ENCODE measurements at regions not wholly inside any gene's neighbourhood (a gene's known extent, or its start where the extent isn't known, plus 50 kb on each side); places are given as distances from the start of the nearest gene placed in this dataset.
"Not testable (repeated sequence)": the region's sequence is repeated elsewhere in the genome, so short reads cannot be mapped to it uniquely, and the experiment has no call there.

- DNase-seq = peak; percentile 8
Observed at GRCh38 chr5:114789773-114790402, 379.8 kb downstream of the TRIM36 start.

DNA sequence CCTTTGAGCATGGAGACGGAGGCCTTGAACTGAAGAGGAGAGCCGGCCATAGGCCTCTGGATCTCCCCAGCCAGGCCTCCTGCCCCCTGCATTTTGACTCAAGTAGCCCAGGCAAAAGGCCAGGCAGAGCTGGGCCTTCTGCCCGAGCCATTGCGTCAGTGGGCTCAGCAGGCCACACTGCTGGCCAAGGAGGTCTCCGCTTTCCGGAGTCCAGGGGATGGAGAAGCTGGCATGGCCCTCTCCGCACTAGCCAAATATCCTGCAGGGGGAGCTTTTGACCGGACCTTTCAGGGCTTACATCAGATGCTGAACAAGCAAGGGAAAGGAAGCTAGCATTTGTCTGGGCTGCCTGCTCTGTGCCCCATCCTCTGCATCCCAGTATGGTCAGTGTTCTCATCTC, 386.8 kb downstream of the TRIM36 start:
- no peak for DNase-seq

DNA sequence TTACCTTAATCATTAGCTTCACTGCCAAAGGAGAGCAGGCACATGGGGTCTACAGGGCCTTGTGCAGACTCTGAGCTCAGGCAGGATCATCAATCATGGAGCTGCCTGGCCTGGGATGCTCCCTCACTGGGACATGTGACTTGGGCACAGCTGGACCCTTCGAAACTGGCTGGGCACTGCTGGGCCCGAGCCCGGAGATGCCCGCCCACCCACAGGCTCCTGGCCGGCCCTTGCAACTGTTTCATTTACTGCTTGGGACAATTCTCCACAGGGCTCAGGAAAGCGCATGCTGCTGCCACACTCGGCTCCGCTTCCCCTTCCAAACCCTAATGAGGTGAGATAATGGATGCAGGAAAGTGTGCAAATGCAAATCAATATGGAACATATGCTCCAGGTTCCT, 387.5 kb downstream of the TRIM36 start:
- DNase-seq = no peak

GRCh38 chr5:114780290-114780689, 389.4 kb downstream of the TRIM36 start:
- no peak for DNase-seq

- no peak for DNase-seq
Observed at GRCh38 chr5:114744406-114744805, 382.5 kb downstream of the KCNN2 start.

DNA sequence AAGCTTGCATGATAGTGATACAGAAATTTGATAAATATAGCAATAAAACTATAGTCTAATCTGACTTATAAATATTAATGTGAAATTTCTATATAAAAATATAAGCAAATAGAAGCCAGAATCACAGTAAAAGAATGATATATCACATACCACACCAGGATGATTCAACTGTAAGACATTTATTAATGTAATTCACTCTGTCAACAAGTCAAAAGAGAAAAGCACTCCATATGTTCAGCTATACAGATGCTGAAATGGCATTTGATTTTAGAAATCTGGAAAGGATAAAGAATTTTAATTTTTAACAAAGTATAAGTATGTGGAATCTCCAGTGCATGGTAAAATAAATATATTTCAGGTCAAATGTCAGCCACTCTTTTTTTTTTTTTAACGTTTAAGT, 372.4 kb downstream of the KCNN2 start:
- DNase-seq = no peak

- DNase-seq = no peak
Observed at GRCh38 chr5:114729986-114730385, 368.1 kb downstream of the KCNN2 start.

GRCh38 chr5:114727358-114727757, 365.5 kb downstream of the KCNN2 start:
- DNase-seq = no peak

DNA sequence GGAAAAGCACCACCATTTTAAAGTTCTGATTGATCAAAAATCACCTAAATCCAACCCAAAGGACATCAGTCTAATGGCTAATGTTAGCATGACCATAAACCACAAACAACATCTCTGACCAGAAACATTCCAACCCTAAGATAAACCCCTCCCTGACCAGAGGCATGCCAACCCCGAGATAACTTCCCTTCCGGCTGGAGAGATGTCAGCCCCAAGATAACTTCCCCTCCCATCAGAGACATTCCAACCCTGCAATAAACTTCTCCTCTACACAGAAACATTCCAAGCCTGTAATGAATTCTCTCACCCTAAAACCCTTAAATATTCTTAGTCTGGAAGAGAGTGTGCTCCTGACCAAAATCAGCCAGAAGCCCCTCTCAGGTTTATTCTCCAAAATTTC, 364.3 kb downstream of the KCNN2 start:
- no peak for DNase-seq

- DNase-seq = no peak
Observed at GRCh38 chr5:114719268-114719667, 357.4 kb downstream of the KCNN2 start.

- no peak for DNase-seq
Observed at GRCh38 chr5:114716955-114717354, 355.1 kb downstream of the KCNN2 start.

DNA sequence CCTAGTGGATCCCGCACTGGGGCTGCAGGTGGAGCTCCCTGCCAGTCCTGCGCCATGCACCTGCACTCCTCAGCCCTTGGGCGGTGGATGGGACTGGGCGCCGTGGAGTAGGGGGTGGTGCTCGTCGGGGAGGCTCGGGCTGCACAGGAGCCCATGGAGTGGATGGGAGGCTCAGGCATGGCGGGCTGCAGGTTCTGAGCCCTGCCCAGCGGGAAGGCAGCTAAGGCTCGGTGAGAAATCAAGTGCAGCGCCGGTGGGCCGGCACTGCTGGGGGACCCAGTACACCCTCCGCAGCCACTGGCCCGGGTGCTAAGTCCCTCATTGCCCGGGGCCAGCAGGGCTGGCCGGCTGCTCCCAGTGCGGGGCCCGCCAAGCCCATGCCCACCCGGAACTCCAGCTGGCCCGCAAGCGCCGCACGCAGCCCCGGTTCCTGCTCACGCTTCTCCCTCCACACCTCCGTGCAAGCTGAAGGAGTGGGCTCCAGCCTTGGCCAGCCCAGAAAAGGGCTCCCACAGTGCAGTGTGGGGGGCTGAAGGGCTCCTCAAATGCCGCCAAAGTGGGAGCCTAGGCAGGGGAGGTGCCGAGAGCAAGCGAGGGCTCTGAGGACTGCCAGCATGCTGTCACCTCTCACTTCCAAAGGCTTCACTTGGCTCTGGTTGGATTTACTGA, 342.5 kb downstream of the KCNN2 start:
- not testable (repeated sequence) for DNase-seq

DNA sequence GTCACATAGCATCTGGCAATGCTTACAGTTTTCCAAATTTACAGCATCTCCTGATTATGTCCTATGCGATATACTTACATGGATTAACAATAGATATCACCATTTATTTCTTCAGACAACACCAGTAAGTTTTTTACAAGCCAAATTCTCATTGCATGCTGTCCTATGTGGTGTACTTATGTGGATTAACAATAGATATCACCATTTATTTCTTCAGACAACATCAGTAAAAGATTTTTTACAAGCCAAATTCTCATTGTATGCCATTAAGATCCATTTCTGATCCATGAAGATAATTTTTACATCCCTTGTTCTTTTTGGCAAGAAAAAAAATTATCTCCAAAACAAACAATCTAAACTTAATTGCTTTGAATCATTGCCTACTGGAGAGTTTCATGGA, 340.9 kb downstream of the KCNN2 start:
- DNase-seq = no peak

DNA sequence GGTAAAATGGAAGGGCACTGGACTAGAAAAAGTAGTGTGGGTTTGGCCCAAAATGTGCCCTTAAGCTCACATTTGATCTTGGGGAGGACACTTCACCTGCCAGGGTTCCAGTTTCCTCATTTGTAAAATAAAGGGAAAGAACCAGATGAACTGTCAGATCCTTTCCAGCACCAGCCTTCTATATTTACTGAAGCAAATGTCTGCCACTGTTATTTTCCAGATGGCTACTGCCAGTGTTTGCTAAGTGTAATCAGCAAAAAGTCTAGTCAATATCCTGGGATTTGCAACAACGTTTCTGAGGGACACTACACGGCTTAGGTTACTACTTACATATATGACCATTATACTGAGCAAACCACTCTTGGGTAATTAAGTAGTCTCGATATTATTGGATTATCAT, 340.3 kb downstream of the KCNN2 start:
- no peak for DNase-seq

- no peak for DNase-seq
Observed at GRCh38 chr5:114700823-114701222, 339.0 kb downstream of the KCNN2 start.

DNA sequence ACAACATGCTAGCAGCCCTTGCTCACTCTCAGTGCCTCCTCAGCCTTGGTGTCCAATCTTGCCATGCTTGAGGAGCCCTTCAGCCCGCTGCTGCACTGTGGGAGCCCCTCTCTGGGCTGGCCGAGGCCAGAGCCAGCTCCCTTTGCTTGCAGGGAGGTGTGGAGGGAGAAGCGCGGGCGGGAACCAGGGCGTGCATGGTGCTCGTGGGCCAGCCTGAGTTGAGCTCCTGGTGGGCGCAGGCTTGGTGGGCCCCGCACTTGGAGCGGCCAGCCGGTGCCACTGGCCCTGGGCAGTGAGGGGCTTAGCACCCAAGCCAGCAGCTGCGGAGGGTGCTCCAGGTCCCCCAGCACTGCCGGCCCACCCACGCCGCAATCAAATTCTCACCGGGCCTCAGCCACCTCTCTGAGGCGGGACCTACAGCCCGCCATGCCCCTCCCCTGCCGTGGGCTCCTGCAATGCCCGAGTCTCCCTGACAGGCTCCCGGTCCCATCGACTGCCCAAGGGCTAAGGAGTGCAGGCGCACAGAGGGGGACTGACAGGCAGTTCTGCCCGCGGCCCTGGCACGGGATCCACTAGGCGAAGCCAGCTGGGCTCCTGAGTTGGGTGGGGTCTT, 333.5 kb downstream of the KCNN2 start:
- DNase-seq = no peak

DNA sequence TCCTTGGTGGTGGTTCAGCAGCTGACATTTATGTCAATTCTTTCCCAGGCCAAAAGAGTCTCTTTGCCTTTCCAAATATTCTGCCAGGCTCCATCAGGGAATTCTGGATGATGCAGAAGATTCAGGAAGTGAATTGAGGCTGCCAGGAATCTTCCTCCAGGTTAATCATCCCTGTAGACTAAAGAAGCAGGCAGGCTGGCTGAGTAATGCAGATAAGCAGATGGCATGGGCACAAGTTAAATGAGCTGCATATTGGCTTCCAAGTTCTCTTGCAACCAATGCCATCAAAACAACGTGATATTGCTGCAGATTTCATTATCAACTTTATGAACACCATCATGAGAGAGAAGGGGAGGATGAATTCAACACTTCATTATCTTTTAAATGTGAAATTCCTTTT, 324.5 kb downstream of the KCNN2 start:
- DNase-seq = no peak

DNA sequence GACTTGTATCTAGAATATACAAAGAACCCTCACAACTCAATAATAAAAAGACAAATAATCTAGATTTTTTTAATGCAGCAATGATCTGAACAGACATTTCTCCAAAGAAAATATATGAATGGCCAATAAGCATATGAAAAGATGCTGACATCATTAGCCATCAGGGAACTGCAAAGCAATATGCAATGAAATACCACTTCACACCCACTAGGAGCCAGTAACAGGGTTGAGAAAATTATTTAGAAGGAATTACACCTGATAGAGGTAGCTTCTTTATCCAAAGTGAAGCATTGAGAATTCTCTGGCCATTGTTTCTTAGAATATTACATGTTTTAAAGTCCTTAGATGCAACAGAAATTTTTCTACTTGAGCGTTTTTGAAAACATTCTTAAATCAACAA, 316.9 kb downstream of the KCNN2 start:
- DNase-seq = no peak

GRCh38 chr5:114665551-114665950, 303.7 kb downstream of the KCNN2 start:
- DNase-seq = no peak

DNA sequence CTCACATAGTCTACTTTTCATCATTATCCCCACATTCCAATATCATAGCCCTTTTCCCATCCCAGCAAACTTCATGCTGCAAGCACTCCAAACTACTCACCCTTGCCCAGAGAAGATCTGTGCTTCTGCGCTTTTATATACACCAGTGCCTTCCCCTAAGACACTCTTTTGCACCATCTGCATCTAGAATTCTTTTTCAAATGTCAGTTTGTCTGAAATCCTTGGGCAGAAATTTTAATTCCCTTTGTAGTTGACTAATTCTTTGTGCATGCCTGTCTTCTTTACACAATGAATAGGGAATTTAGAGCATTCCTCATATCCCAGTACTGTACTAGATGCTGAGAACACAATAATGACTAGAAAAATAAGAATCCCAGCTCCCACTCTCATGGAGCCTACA, 298.9 kb downstream of the KCNN2 start:
- no peak for DNase-seq

DNA sequence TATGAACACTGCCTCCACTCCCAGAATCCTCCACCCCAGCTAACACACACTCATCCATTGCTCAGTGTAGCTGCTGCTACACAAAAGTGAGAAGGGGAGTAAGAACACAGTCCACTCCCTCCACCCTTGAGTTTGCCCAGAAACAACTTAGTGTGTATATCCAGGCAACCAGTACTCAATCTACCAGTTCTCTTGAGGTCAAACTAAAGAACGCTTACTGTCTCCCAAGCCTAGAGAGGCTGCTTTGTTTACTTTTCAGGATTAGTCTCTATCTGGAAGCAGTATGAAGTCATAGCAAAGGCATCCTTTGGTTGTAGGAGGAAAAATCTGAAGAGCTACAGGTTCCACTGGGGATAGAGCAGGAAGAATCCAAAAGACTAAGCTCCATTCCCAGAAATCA, 296.3 kb downstream of the KCNN2 start:
- DNase-seq = no peak

- no peak for DNase-seq
Observed at GRCh38 chr5:114657342-114658130, 295.7 kb downstream of the KCNN2 start.

GRCh38 chr5:114649878-114650277, 288.0 kb downstream of the KCNN2 start:
- no peak for DNase-seq

GRCh38 chr5:114648940-114649339, 287.1 kb downstream of the KCNN2 start:
- no peak for DNase-seq
